Large intestine (tissue), 3 donors: ENCODE measurements at regions not wholly inside any gene's neighbourhood (a gene's known extent, or its start where the extent isn't known, plus 50 kb on each side); places are given as distances from the start of the nearest gene placed in this dataset.
"Not testable (repeated sequence)": the region's sequence is repeated elsewhere in the genome, so short reads cannot be mapped to it uniquely, and the experiment has no call there.

ENCODE experiments used
- DNase-seq, 2 donors: peaks; one replicate each; pipeline versions ENCODE4 v3.0.0 to v3.0.0-alpha.2; 2013
- H3K27ac ChIP-seq: one replicate; pipeline ENCODE4 v1.5.1; 2013; ENCODE audit warnings: low read length
- H3K27me3 ChIP-seq: 2 replicates; pipeline ENCODE4 v1.6.1; 2013; ENCODE audit warnings: low read length; ENCODE audit not compliant: control insufficient read depth, insufficient read depth
- H3K36me3 ChIP-seq: 2 replicates; pipeline ENCODE4 v1.6.1; 2013; ENCODE audit warnings: low read length; ENCODE audit not compliant: control insufficient read depth, insufficient read depth
- H3K4me1 ChIP-seq: one replicate; pipeline ENCODE4 v1.6.1; 2013; ENCODE audit warnings: low read length; ENCODE audit not compliant: control insufficient read depth, insufficient read depth
- H3K4me3 ChIP-seq: one replicate; pipeline ENCODE4 v1.5.1; 2013; ENCODE audit warnings: low read length
- H3K9me3 ChIP-seq: one replicate; pipeline ENCODE4 v1.6.1; 2013; ENCODE audit warnings: mild to moderate bottlenecking, low read depth, low read length, moderate library complexity; ENCODE audit not compliant: control insufficient read depth
- WGBS: methylation state at CpG from one replicate; pipeline ENCODE4 v1.1.5; 2013; ENCODE audit warnings: low lambda C conversion rate; ENCODE audit not compliant: insufficient coverage; 5-methylcytosine and 5-hydroxymethylcytosine counted together

DNA sequence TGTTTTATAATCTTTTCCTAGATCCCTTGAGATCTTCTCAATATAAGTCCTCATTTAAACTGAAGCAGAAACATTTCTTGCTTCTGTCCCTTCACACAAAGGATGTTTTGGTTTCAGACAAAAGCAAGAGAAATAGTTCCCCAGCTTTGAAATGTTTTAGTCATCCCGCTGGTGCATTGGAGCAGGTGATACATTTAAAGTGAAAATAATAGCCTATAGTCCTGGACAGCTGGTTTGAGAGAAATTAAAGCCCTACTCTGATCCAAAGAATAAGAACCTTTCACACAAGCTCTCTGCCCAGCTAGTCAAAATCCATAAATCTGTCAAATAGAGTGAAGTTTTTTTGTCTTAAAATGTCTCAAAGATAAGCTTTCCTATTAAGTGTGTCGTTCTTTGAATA is 79.4 kb downstream of the LUZP4 start:
- peaks cover 7% of the 10 kb centered on the region for H3K4me1 ChIP-seq
- H3K36me3 ChIP-seq = no peaks in the 10 kb centered on the region
- H3K27me3 ChIP-seq = no peaks in the 10 kb centered on the region
- DNase-seq = no peak
- no CpG with 5 or more reads among the region's 2 CpGs for WGBS
- no peak overlapping the region for H3K27ac ChIP-seq
- H3K9me3 ChIP-seq = no peaks in the 10 kb centered on the region
- H3K4me3 ChIP-seq = no peak overlapping the region

DNA sequence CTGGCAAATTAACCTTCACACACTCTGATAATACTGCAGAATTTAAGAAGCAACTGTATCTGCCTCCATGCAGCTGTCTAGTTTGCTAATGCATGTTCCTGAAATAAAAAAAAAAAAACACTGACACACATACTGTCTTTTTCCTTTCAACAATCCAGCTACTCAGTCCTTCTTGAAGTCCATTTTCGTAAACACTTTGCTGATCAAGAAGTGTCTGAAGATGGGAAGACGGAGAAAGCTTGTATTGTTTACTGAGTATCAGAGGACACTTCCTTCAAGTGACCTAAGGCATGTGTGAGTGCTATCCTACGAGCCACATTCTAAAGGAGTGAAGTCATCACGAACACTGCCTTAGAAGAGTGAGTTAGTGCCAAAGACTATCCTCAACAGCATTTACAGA is 82.6 kb downstream of the LUZP4 start:
- H3K27me3 ChIP-seq = no peaks in the 10 kb centered on the region
- H3K4me3 ChIP-seq = no peak overlapping the region
- peak overlapping the region; percentile 47 for H3K27ac ChIP-seq
- no peaks in the 10 kb centered on the region for H3K9me3 ChIP-seq
- no peaks in the 10 kb centered on the region for H3K36me3 ChIP-seq
- WGBS = no CpG with 5 or more reads among the region's 4 CpGs
- peak; percentile 42 to 55 for DNase-seq
- peaks cover 5% of the 10 kb centered on the region for H3K4me1 ChIP-seq

DNA sequence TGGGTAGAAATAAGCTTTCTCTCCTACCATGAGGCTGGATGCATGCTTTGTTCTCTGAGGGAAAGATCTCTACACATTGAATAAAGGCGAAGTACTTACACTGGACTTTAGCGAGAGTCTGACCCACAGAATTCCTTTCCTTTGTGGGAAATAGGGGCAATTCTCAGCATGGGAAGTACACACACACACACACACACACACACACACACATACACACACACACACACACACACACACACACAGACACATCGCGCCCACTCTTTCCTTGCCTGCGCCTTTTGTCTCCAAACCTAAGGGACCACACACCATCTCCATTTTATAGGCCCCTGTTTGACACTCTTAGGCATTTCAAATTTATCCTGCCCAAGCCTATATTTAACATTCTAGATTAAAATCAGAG is 83.8 kb downstream of the LUZP4 start:
- H3K4me1 ChIP-seq = peaks cover 3% of the 10 kb centered on the region
- no peaks in the 10 kb centered on the region for H3K36me3 ChIP-seq
- no peaks in the 10 kb centered on the region for H3K27me3 ChIP-seq
- no peak for DNase-seq
- H3K4me3 ChIP-seq = no peak overlapping the region
- H3K9me3 ChIP-seq = no peaks in the 10 kb centered on the region
- no peak overlapping the region for H3K27ac ChIP-seq
- WGBS = no CpG with 5 or more reads among the region's 5 CpGs

DNA sequence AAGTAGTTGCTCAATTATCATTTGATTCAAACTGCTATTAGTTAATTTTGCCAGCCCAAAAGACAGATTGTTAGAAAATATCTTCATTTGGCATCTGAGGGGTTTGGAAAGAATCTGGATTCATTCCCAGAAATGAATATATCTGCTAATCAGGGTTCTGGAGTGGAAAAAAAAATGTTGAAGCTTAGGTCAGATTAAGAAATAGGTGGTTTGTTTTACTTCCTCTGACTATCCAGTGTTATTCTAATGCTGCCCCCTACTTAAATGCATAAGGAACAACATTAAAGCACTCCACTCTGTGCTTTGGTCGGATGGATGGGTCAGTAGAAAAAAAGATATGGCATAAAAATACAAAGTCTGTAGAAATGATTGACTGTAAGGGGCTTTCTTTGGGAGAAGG is 89.0 kb downstream of the LUZP4 start:
- Histone ChIP-seq H3K36me3 (no peaks in the 10 kb centered on the region), H3K4me1 (no peaks in the 10 kb centered on the region), H3K9me3 (no peaks in the 10 kb centered on the region), H3K27ac (no peak overlapping the region), H3K4me3 (no peak overlapping the region), H3K27me3 (no peaks in the 10 kb centered on the region)
- no CpG with 5 or more reads among the region's 1 CpG for WGBS
- no peak for DNase-seq

DNA sequence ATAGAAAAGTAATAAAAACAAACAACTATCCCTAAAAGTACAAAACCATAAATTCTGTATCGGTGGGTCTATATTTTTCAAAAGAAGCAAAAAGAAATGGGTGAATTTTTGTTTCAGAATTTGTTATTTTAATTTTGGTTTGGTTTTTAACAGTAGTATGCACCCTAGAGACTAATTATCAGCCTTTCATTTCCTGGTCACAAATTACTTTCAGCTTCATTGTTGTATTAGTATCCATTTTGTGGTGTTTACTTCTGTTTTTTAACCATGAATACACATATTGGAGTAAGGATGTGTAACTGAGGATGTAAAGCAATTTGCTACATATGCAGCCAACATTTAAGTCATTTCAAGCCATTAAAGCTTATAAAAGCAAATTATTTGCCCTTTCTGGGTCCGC is 97.8 kb downstream of the LUZP4 start:
- no peak for DNase-seq
- Histone ChIP-seq H3K27ac (no peak overlapping the region), H3K4me1 (no peaks in the 10 kb centered on the region), H3K4me3 (no peak overlapping the region), H3K9me3 (no peaks in the 10 kb centered on the region), H3K27me3 (no peaks in the 10 kb centered on the region), H3K36me3 (no peaks in the 10 kb centered on the region)
- no CpG with 5 or more reads among the region's 2 CpGs for WGBS

DNA sequence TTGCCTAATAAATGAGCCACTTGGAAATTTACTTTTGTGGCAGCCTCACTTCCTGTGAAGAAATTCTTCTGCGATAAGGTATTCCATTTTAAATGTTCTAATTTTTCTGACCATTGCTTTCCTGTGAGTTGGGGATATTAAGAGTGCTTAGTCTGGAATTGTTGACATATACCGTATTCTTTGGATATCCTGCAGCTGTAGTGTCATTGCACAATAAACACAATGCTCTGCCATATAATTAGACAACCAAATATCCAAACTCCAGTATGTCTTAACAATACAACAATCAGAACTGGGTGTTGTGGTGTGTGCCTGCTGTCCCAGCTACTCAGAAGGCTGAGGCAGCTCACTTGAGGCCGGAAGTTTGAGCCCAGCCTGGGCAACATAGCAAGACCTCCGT is 99.4 kb downstream of the LUZP4 start:
- Histone ChIP-seq H3K27ac (no peak overlapping the region), H3K27me3 (no peaks in the 10 kb centered on the region), H3K9me3 (no peaks in the 10 kb centered on the region), H3K4me1 (no peaks in the 10 kb centered on the region), H3K36me3 (no peaks in the 10 kb centered on the region), H3K4me3 (no peak overlapping the region)
- DNase-seq = no peak
- WGBS = no CpG with 5 or more reads among the region's 4 CpGs

DNA sequence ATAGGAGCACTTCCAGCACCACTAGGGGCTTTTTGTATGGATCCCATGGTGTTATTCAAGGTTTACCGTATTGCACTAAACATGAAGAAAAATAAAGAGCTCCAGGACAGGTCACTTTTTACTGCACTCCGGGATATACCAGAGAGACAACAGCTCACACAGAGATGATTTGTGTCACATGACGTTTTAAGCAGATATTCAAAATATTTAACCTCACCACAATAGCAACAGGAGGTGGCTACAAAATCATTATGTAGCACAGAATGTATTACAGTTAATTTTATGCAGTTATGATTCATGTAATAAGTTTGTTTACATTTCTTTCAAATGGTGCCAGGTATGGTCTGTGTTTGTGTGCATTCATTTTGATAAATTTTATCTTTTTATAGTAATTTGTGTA is 100.6 kb downstream of the LUZP4 start:
- no peak overlapping the region for H3K27ac ChIP-seq
- no peak overlapping the region for H3K4me3 ChIP-seq
- no CpG with 5 or more reads among the region's 3 CpGs for WGBS
- H3K27me3 ChIP-seq = no peaks in the 10 kb centered on the region
- H3K36me3 ChIP-seq = no peaks in the 10 kb centered on the region
- H3K9me3 ChIP-seq = no peaks in the 10 kb centered on the region
- DNase-seq = no peak
- H3K4me1 ChIP-seq = no peaks in the 10 kb centered on the region

DNA sequence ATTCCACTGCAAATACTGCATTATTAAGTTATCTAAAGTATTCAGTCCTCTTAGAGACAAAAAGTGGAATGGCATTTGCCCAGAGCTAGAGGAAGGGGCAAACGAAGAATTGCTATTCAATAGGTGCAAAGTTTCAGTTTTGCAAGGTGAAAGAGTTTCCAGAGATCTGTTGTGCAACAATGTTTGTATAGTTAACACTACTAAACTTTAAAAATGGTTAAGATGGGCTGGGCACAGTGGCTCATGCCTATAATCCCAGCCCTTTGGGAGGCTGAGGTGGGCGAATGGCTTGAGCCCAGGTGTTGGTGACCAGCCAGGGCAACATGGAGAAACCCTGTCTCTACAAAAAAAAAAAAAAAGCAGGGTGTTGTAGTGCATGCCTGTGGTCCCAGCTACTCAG is 102.5 kb downstream of the LUZP4 start:
- no peak overlapping the region for H3K27ac ChIP-seq

DNA sequence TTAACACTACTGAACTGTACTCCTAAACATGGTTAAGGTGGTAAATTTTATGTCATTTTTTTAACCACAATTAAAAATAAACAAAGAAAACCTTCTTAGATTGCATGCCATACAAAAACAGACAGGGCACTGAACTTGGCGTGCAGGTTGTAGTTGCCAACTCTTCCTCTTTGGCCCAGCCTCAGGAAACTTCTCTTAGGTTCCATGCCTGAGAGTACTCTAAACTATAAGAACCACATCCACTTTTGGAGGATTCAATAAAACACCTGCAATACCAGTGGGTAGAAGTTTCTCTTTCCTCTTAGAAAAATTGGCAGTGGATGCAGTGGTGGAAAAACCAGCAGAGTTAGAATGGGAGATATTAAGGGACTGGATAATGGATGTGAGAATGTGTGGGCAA is 103.4 kb downstream of the LUZP4 start:
- H3K9me3 ChIP-seq = no peaks in the 10 kb centered on the region
- no peak for DNase-seq
- H3K36me3 ChIP-seq = no peaks in the 10 kb centered on the region
- WGBS = no CpG with 5 or more reads among the region's 1 CpG
- H3K27ac ChIP-seq = no peak overlapping the region
- H3K27me3 ChIP-seq = no peaks in the 10 kb centered on the region
- H3K4me3 ChIP-seq = no peak overlapping the region
- no peaks in the 10 kb centered on the region for H3K4me1 ChIP-seq

More for the DNA sequence above, 102.5 kb downstream of the LUZP4 start:
- Histone ChIP-seq H3K4me1 (no peaks in the 10 kb centered on the region), H3K36me3 (no peaks in the 10 kb centered on the region), H3K27me3 (no peaks in the 10 kb centered on the region), H3K9me3 (no peaks in the 10 kb centered on the region), H3K4me3 (no peak overlapping the region)
- DNase-seq = no peak
- WGBS = no CpG with 5 or more reads among the region's 2 CpGs

DNA sequence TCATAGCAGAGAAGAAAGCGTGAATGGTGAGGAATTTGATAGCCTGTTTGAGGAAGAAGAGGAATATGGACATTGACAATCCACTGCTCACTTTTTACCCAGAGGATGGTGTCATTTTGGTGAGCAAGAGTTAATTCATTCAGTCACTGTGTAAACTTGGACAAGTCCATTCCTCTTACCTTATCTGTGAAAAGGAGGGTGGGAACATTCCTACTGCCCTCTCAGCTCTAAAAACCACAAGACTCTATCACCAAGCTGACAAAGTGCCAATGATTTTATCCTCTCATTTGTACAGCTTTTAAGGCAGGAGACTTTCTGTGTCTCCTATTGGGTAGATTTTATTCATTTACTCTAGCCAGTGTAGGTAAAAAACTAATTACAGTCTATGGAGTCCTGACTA is 103.8 kb downstream of the LUZP4 start:
- no peak for DNase-seq
- Histone ChIP-seq H3K4me1 (no peaks in the 10 kb centered on the region), H3K27me3 (no peaks in the 10 kb centered on the region), H3K4me3 (no peak overlapping the region), H3K9me3 (no peaks in the 10 kb centered on the region), H3K27ac (no peak overlapping the region), H3K36me3 (no peaks in the 10 kb centered on the region)
- WGBS = no CpG with 5 or more reads among the region's 1 CpG

DNA sequence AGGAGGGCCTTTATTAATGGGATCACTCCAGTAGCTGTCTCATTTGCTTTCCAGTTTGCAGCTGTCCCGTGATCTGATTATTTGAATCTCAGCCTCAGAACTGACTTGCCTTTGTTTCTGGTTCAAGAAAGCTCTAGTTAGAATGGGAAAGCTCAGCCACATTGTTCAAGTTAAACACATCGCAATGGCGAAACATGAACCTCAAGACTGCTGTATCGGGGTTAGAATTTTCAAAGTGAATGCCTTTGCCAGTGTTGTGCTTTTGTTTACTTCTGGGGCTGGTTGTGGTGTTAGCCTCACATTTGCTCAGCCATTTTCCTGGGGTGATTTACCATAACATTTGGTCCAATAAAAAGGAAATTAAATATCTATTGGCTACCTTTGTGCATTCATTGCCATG is 105.3 kb downstream of the LUZP4 start:
- not testable (repeated sequence) for DNase-seq, H3K4me3 ChIP-seq, H3K27me3 ChIP-seq, H3K9me3 ChIP-seq, H3K4me1 ChIP-seq, H3K27ac ChIP-seq, H3K36me3 ChIP-seq
- WGBS = no CpG with 5 or more reads among the region's 4 CpGs
